Hepatocyte (in vitro differentiated cells): ENCODE measurements at regions not wholly inside any gene's neighbourhood (a gene's known extent, or its start where the extent isn't known, plus 50 kb on each side); places are given as distances from the start of the nearest gene placed in this dataset.
"Not testable (repeated sequence)": the region's sequence is repeated elsewhere in the genome, so short reads cannot be mapped to it uniquely, and the experiment has no call there.

Source experiments
- DNase-seq: peaks from one replicate; pipeline ENCODE4 v3.0.0-alpha.2; 2016; ENCODE audit warnings: low spot score
- H2AFZ ChIP-seq: fragments of 200-600 bp; sonication (generic); 2 replicates; pipeline ENCODE4 v1.6.0; 2016; ENCODE audit warnings: antibody characterized with exemption, mild to moderate bottlenecking
- H3K27ac ChIP-seq: fragments of 200-600 bp; sonication (generic); 2 replicates; pipeline ENCODE4 v1.5.1; 2016; ENCODE audit warnings: mild to moderate bottlenecking
- H3K27me3 ChIP-seq: fragments of 200-600 bp; sonication (generic); 2 replicates; pipeline ENCODE4 v1.6.1; 2016
- H3K36me3 ChIP-seq: fragments of 200-600 bp; sonication (generic); replicated peaks from 2 replicates; pipeline ENCODE4 v1.5.1; 2016; ENCODE audit warnings: low read depth; ENCODE audit not compliant: insufficient read depth
- H3K4me1 ChIP-seq: fragments of 200-600 bp; sonication (generic); 2 replicates; pipeline ENCODE4 v1.5.1; 2016; ENCODE audit warnings: mild to moderate bottlenecking, moderate library complexity; ENCODE audit not compliant: insufficient read depth
- H3K4me2 ChIP-seq: fragments of 200-600 bp; sonication (generic); 2 replicates; pipeline ENCODE4 v1.6.0; 2016
- H3K4me3 ChIP-seq: fragments of 200-600 bp; sonication (generic); 2 replicates; pipeline ENCODE4 v1.5.1; 2016; ENCODE audit warnings: mild to moderate bottlenecking
- H3K79me2 ChIP-seq: fragments of 200-600 bp; sonication (generic); 2 replicates; pipeline ENCODE4 v1.6.0; 2017; ENCODE audit warnings: mild to moderate bottlenecking
- H3K9me2 ChIP-seq: fragments of 200-600 bp; sonication (generic); replicated peaks from 2 replicates; pipeline ENCODE4 v1.6.0; 2017; ENCODE audit warnings: mild to moderate bottlenecking; ENCODE audit not compliant: insufficient read depth
- H3K9me3 ChIP-seq: fragments of 200-600 bp; sonication (generic); 2 replicates; pipeline ENCODE4 v1.5.1; 2016; ENCODE audit warnings: low read depth, mild to moderate bottlenecking
- H4K20me1 ChIP-seq: fragments of 200-600 bp; sonication (generic); 2 replicates; pipeline ENCODE4 v1.6.0; 2016; ENCODE audit warnings: mild to moderate bottlenecking; ENCODE audit not compliant: insufficient read depth, poor library complexity, severe bottlenecking
- EZH2 ChIP-seq: fragments of 200-600 bp; sonication (generic); IDR thresholded peaks from 2 replicates; pipeline ENCODE4 v1.6.1; 2016; ENCODE audit warnings: antibody characterized with exemption, mild to moderate bottlenecking, borderline replicate concordance
- EZH2phosphoT487 ChIP-seq: fragments of 200-600 bp; sonication (generic); IDR thresholded peaks from one replicate; pipeline ENCODE4 v1.6.1; 2018; ENCODE audit warnings: antibody characterized with exemption, mild to moderate bottlenecking, low read depth, moderate library complexity; ENCODE audit not compliant: unreplicated experiment, severe bottlenecking
- WGBS: methylation state at CpG from one replicate; pipeline ENCODE4 v1.1.6; 2016; ENCODE audit warnings: low lambda C conversion rate; ENCODE audit errors: missing lambda C conversion rate; 5-methylcytosine and 5-hydroxymethylcytosine counted together
- TF ChIP-seq, protein P1 (sequence below): fragments of 200-600 bp; sonication (generic); IDR thresholded peaks from 2 replicates; pipeline ENCODE4 v1.5.1; 2016; ENCODE audit warnings: antibody characterized with exemption, mild to moderate bottlenecking; ENCODE audit not compliant: poor library complexity

DNA sequence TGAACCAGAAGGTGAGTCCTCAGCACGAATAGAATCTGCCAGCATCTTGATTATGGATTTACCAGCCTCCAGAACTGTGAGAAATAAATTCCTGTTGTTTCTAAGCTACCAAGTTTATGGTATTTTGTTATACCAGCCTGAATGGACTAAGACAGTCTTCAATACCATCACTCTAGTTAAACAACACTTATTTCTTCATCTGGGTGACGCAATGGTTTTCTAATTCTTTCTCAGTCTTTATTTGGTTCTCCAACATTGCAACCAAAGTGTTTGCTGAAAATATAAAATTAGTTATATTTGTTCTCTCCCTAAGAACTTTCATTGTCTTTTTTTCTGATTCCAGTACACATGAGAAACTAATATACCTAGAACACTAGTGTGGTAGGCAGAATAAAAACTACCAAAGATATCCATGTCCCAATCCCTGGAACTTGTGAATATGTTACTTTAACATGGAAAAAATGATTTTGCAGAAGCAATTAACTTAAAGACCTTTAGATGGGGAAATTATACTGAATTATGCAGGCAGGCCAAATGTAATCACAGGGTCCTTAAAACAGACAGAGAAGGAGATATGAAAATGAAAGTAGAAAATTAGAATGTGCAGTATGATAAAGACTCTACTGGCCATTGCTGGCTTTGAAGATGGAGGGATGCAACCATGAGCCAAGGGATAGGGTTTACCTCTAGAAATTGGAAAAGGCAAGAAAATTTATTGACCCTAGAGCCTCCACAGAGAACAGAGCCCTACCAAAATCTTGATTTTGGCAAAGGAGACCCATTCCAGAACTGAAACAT, 1115.1 kb downstream of the PLA2G4A start:
- Histone ChIP-seq H4K20me1 (no peaks in the 10 kb centered on the region), H3K27me3 (no peaks in the 10 kb centered on the region), H3K27ac (no peak overlapping the region), H3K4me3 (no peak overlapping the region), H3K36me3 (no peaks in the 10 kb centered on the region), H2AFZ (no peak overlapping the region), H3K9me3 (no peaks in the 10 kb centered on the region), H3K9me2 (no peaks in the 10 kb centered on the region), H3K4me1 (no peaks in the 10 kb centered on the region), H3K4me2 (no peak overlapping the region), H3K79me2 (no peaks in the 10 kb centered on the region)
- 50% methylated on average over 2 of the region's 2 CpGs for WGBS
- DNase-seq = no peak
- TF ChIP-seq EZH2phosphoT487 (no peak), EZH2 (no peak)
- TF ChIP-seq, protein P1, sequence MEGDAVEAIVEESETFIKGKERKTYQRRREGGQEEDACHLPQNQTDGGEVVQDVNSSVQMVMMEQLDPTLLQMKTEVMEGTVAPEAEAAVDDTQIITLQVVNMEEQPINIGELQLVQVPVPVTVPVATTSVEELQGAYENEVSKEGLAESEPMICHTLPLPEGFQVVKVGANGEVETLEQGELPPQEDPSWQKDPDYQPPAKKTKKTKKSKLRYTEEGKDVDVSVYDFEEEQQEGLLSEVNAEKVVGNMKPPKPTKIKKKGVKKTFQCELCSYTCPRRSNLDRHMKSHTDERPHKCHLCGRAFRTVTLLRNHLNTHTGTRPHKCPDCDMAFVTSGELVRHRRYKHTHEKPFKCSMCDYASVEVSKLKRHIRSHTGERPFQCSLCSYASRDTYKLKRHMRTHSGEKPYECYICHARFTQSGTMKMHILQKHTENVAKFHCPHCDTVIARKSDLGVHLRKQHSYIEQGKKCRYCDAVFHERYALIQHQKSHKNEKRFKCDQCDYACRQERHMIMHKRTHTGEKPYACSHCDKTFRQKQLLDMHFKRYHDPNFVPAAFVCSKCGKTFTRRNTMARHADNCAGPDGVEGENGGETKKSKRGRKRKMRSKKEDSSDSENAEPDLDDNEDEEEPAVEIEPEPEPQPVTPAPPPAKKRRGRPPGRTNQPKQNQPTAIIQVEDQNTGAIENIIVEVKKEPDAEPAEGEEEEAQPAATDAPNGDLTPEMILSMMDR = no peak

GRCh38 chr1:187946661-187947060, 1117.9 kb downstream of the PLA2G4A start:
- WGBS = 74% methylated on average over 3 of the region's 3 CpGs
- H3K27me3 ChIP-seq = not testable (repeated sequence)

DNA sequence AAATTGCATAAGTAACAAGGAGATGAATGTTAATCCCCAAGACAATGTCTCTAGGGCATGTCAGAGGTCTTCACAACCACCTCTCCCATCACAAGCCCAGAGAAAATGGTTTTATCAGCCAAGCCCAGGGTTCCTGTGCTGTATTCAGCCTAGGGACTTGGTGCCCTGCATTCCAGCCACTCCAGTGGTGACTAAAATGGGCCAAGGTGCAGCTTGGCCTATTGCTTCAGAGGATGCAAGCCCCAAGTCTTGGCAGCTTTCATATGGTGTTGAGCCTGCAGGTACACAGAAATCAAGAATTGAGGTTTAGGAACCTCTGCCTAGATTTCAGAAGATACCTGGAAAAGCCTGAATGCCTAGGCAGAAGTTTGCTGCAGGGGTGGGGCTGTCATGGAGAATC, 1118.6 kb downstream of the PLA2G4A start:
- TF ChIP-seq, protein P1 = no peak
- TF ChIP-seq EZH2 (no peak), EZH2phosphoT487 (no peak)
- no peaks in the 10 kb centered on the region for H4K20me1 ChIP-seq
- no peaks in the 10 kb centered on the region for H3K9me3 ChIP-seq
- no peaks in the 10 kb centered on the region for H3K27me3 ChIP-seq
- H2AFZ ChIP-seq = no peak overlapping the region
- no peak overlapping the region for H3K4me3 ChIP-seq
- DNase-seq = no peak
- no peaks in the 10 kb centered on the region for H3K79me2 ChIP-seq
- no peaks in the 10 kb centered on the region for H3K9me2 ChIP-seq
- H3K36me3 ChIP-seq = no peaks in the 10 kb centered on the region
- H3K4me1 ChIP-seq = no peaks in the 10 kb centered on the region
- H3K27ac ChIP-seq = no peak overlapping the region
- no peak overlapping the region for H3K4me2 ChIP-seq

More at GRCh38 chr1:187946661-187947060, 1117.9 kb downstream of the PLA2G4A start:
- not testable (repeated sequence) for H3K4me3 ChIP-seq, H2AFZ ChIP-seq, H3K9me3 ChIP-seq, H3K79me2 ChIP-seq, DNase-seq, H3K4me2 ChIP-seq, H3K4me1 ChIP-seq, H3K36me3 ChIP-seq, H3K27ac ChIP-seq, H3K9me2 ChIP-seq, H4K20me1 ChIP-seq

DNA sequence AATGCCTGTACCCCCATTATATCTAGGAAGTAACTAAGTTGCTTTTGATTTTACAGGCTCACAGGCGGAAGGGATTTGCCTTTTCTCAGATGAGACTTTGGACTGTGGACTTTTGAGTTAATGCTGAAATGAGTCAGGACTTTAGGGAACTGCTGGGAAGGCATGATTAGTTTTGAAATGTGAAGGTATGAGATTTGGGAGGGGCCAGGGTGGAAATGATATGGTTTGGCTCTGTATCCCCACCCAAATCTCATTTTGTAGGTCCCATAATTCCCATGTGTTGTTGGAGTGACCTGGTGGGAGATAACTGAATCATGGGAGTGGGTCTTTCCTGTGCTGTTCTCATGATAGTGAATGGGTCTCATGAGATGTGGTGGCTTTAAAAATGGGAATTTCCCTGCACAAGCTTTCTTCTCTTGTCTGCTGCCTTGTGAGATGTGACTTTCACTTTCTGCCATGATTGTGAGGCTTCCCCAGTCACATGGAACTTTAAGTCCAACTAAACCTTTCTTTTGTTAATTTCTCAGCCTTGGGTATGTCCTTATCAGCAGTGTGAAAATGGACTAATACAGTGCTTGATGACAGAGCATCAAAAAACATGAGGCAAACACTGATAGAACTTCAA, 1119.5 kb downstream of the PLA2G4A start:
- H2AFZ ChIP-seq = no peak overlapping the region
- no peaks in the 10 kb centered on the region for H3K79me2 ChIP-seq
- TF ChIP-seq EZH2 (no peak), EZH2phosphoT487 (no peak)
- TF ChIP-seq, protein P1 = no peak
- peak overlapping the region; percentile 23 for H3K4me2 ChIP-seq
- H3K36me3 ChIP-seq = no peaks in the 10 kb centered on the region
- H3K4me1 ChIP-seq = no peaks in the 10 kb centered on the region
- peak overlapping the region; percentile 65 for H3K27ac ChIP-seq
- H4K20me1 ChIP-seq = no peaks in the 10 kb centered on the region
- H3K27me3 ChIP-seq = no peaks in the 10 kb centered on the region
- H3K4me3 ChIP-seq = no peak overlapping the region
- H3K9me3 ChIP-seq = no peaks in the 10 kb centered on the region
- no peaks in the 10 kb centered on the region for H3K9me2 ChIP-seq
- 71% methylated on average over 1 of the region's 1 CpG for WGBS
- DNase-seq = peak; percentile 14
